HEK293T (cell line): ENCODE measurements at regions not wholly inside any gene's neighbourhood (a gene's known extent, or its start where the extent isn't known, plus 50 kb on each side); places are given as distances from the start of the nearest gene placed in this dataset.

Experiments used
- CTCF ChIA-PET: fragments of 350-600 bp; formaldehyde crosslinking; extraction: SDS; loops from one replicate; lab custom pipeline; 2021; ENCODE audit warnings: antibody characterized with exemption, inconsistent platforms; lab: Yijun Ruan, JAX
- POLR2A ChIA-PET: fragments of 350-600 bp; formaldehyde crosslinking; extraction: SDS; loops from one replicate; lab custom pipeline; 2020; ENCODE audit warnings: antibody characterized with exemption, inconsistent platforms; lab: Yijun Ruan, JAX
- DNase-seq: peaks from one replicate; pipeline ENCODE4 v3.0.0; 2012; ENCODE audit warnings: mixed read lengths; ENCODE audit errors: extremely low spot score
- ARNT ChIP-seq: fragments of 450-650 bp; IDR thresholded peaks from 2 replicates; pipeline ENCODE4 v1.6.1; 2017; ENCODE audit warnings: mild to moderate bottlenecking
- BHLHE40 ChIP-seq: fragments of 450-650 bp; IDR thresholded peaks from 2 replicates; pipeline ENCODE4 v1.6.1; 2016; ENCODE audit warnings: mild to moderate bottlenecking, moderate library complexity, borderline replicate concordance
- CTBP1 ChIP-seq: fragments of 450-650 bp; IDR thresholded peaks from 2 replicates; pipeline ENCODE4 v1.6.1; 2016; ENCODE audit warnings: borderline replicate concordance
- ELF4 ChIP-seq: fragments of 450-650 bp; IDR thresholded peaks from 2 replicates; pipeline ENCODE4 v1.6.1; 2017; ENCODE audit warnings: antibody characterized with exemption
- FOXA1 ChIP-seq: fragments of 450-650 bp; IDR thresholded peaks from 2 replicates; pipeline ENCODE4 v1.6.1; 2016; ENCODE audit warnings: mild to moderate bottlenecking
- FOXK2 ChIP-seq: fragments of 450-650 bp; IDR thresholded peaks from 2 replicates; pipeline ENCODE4 v1.6.1; 2016; ENCODE audit warnings: mild to moderate bottlenecking
- FOXM1 ChIP-seq: fragments of 450-650 bp; IDR thresholded peaks from 2 replicates; pipeline ENCODE4 v1.6.1; 2017; ENCODE audit warnings: mild to moderate bottlenecking, borderline replicate concordance
- HDGF ChIP-seq: fragments of 450-650 bp; IDR thresholded peaks from 2 replicates; pipeline ENCODE4 v1.6.1; 2017; ENCODE audit warnings: antibody characterized with exemption, borderline replicate concordance
- L3MBTL2 ChIP-seq: fragments of 450-650 bp; conservative IDR thresholded peaks from 2 replicates; pipeline ENCODE4 v1.6.1; 2016; ENCODE audit warnings: mild to moderate bottlenecking
- LEF1 ChIP-seq: fragments of 450-650 bp; IDR thresholded peaks from 2 replicates; pipeline ENCODE4 v1.6.1; 2017; ENCODE audit warnings: mild to moderate bottlenecking, borderline replicate concordance
- NFRKB ChIP-seq: fragments of 450-650 bp; IDR thresholded peaks from 2 replicates; pipeline ENCODE4 v1.6.1; 2016; ENCODE audit warnings: mild to moderate bottlenecking, moderate library complexity
- SP1 ChIP-seq: fragments of 450-650 bp; IDR thresholded peaks from 2 replicates; pipeline ENCODE4 v1.6.1; 2017
- SUZ12 ChIP-seq: fragments of 450-650 bp; IDR thresholded peaks from 2 replicates; pipeline ENCODE4 v1.6.1; 2016; ENCODE audit warnings: mild to moderate bottlenecking
- TARDBP ChIP-seq: fragments of 450-650 bp; IDR thresholded peaks from 2 replicates; pipeline ENCODE4 v1.6.1; 2016
- ZNF384 ChIP-seq: fragments of 450-650 bp; IDR thresholded peaks from 2 replicates; pipeline ENCODE4 v1.6.1; 2016
- TF ChIP-seq, protein P1 (sequence below): fragments of 450-650 bp; IDR thresholded peaks from 2 replicates; pipeline ENCODE4 v1.6.1; 2016

DNA sequence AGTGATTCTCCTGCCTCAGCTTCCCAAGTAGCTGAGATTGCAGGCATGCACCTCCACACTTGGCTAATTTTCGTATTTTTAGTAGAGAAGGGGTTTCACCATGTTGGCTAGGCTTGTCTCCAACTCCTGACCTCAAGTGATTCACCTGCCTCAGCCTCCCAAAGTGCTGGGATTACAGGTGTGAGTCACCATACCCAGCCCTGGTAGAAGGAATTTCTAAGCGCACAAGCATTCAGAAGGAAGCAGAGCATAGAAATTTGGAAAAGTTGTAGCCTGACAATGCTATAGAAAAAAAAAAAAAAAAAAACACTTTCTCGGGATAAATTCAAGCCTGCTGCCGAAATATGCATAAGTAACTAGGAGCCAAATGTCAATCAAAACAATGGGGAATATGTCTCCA lies 249.4 kb downstream of the GRB14 start:
- POLR2A ChIA-PET: no interaction called here
- TF ChIP-seq, protein P1, sequence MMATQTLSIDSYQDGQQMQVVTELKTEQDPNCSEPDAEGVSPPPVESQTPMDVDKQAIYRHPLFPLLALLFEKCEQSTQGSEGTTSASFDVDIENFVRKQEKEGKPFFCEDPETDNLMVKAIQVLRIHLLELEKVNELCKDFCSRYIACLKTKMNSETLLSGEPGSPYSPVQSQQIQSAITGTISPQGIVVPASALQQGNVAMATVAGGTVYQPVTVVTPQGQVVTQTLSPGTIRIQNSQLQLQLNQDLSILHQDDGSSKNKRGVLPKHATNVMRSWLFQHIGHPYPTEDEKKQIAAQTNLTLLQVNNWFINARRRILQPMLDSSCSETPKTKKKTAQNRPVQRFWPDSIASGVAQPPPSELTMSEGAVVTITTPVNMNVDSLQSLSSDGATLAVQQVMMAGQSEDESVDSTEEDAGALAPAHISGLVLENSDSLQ: no peak
- no peak for TF ChIP-seq ELF4
- no peak for TF ChIP-seq HDGF
- TF ChIP-seq SUZ12: no peak
- TF ChIP-seq L3MBTL2: no peak
- TF ChIP-seq FOXM1: no peak
- DNase-seq: no peak
- CTCF ChIA-PET: no interaction called here

DNA sequence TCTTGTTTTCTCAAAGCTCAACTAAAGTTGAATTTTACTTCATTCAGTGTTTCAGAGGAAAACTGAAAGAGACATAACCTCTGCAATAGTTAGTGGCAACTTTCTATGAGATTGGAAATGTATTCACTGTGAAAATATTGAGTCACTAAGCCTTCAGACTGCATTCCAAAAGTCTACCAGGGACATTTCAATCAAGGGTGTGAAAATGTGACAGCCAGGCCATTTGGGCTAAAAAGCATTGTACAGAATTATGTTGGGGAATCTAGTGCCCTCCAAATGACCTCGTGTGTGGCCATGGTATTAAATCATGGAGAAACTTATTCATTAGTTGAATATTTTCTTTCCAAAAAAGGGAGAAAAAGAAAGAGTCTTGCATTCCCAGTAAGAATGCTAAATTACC lies 251.9 kb downstream of the GRB14 start:
- TF ChIP-seq HDGF: no peak
- TF ChIP-seq ELF4: no peak
- TF ChIP-seq L3MBTL2: no peak
- no peak for TF ChIP-seq CTBP1
- TF ChIP-seq FOXA1: no peak
- TF ChIP-seq FOXM1: no peak
- no peak for TF ChIP-seq ARNT
- TF ChIP-seq LEF1: no peak
- no peak for TF ChIP-seq TARDBP
- TF ChIP-seq, protein P1: no peak
- no peak for TF ChIP-seq ZNF384
- TF ChIP-seq SP1: no peak
- no peak for TF ChIP-seq FOXK2
- TF ChIP-seq SUZ12: no peak
- TF ChIP-seq BHLHE40: no peak
- TF ChIP-seq NFRKB: no peak
- DNase-seq: no peak
- ChIA-PET POLR2A (no interaction called here), CTCF (no interaction called here)

DNA sequence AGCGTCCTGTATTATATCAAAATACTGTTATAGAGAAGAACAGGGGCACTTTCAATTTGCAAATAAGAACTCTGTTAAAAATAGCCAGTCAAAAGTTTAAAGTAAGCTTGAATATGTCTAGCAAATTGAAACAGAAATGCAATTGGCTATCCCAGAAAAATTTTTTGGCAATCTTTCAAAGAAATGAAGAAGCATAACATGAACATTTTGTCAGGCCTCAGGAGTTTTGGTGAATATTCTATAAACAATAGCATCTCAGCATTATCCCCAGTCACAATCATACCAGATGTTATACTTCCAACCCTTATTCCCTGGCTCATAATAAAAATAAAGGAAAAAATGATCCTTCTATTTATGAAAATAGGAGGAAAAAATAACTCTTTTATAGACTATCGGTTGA lies 252.4 kb downstream of the GRB14 start:
- DNase-seq: no peak
- POLR2A ChIA-PET: no interaction called here
- TF ChIP-seq L3MBTL2: no peak
- no peak for TF ChIP-seq TARDBP
- CTCF ChIA-PET: no interaction called here

DNA sequence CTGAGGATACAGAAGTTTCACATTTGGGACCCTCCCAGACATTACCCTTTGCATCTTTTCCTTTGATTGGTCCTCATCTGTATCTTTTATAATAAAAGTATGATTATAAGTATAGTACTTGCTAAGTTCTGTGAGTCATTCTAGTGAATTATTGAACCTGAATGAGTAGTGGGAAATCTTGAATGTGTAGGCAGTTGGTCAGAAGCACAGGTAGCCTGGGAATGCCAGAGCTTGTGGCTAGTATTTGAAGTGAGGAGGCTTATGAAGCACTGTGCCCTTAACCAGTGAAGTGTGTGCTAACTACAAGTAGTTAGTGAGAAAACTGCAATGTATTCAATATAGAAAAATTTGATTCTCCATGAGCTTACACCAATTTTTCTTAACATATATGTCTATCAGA lies 257.6 kb downstream of the GRB14 start:
- DNase-seq: no peak
- ChIA-PET POLR2A (no interaction called here), CTCF (interaction anchor here (0.6 kb wide), 1 partner anchor 29 kb away, joined by 3 read pairs; no protein-coding TSS in a partner anchor)
- TF ChIP-seq ZNF384 (no peak), FOXK2 (no peak), HDGF (no peak), SP1 (no peak), BHLHE40 (no peak), FOXM1 (no peak), TARDBP (no peak), NFRKB (no peak), CTBP1 (no peak), ELF4 (no peak), FOXA1 (no peak)
- TF ChIP-seq, protein P1: no peak

DNA sequence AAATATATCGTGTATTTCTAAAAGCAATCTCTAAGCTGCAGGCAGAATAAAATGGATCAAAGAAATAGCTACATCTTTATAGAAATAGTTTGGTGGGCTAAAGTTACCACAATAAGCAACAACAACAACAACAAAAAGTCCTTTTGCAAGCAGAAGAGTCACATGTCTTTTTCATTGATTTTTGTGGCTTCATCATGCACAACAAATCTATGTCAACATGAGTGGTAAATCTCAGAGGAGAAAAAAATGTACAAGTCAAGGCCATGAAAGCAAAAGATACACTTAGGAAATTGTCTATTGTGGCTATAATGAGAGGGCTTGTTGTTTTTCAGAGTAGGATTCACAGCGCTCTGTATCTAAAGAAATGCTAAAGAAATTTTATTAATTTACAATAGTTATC lies 269.7 kb downstream of the GRB14 start:
- POLR2A ChIA-PET: no interaction called here
- TF ChIP-seq HDGF (no peak), FOXA1 (no peak)
- CTCF ChIA-PET: no interaction called here
- no peak for DNase-seq

DNA sequence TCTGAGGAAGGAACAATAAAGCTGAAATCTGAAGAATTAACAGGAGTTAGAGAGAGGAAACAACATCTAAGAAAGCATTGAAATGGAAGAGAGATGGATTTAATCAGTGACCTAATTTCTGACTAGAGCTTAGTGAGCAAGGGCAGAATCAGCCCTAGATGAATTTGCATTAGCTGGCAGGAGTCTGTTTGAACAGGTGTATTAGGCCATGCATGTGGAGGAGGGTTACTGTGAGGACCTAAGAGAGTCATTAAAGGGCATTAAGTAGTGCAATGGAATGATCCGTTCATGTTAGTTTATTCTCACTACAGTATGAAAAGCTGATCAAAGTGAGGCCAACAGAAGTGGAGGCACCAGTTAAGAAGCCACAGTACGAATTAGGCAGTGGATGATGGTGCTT lies 285.3 kb downstream of the GRB14 start:
- TF ChIP-seq NFRKB (no peak), FOXA1 (no peak), LEF1 (no peak), TARDBP (no peak), SP1 (no peak), L3MBTL2 (no peak), HDGF (no peak), ZNF384 (no peak), CTBP1 (no peak), SUZ12 (no peak), FOXM1 (no peak), ELF4 (no peak), FOXK2 (no peak), BHLHE40 (no peak), ARNT (no peak)
- TF ChIP-seq, protein P1: no peak
- POLR2A ChIA-PET: no interaction called here
- CTCF ChIA-PET: no interaction called here
- no peak for DNase-seq
